Transverse colon (tissue), 4 donors: ENCODE measurements at regions not wholly inside any gene's neighbourhood (a gene's known extent, or its start where the extent isn't known, plus 50 kb on each side); places are given as distances from the start of the nearest gene placed in this dataset.

Source experiments
- POLR2AphosphoS5 ChIP-seq, 3 donors: sonication (generic); formaldehyde crosslinking; IDR thresholded peaks; one replicate each; pipeline ENCODE4 v1.6.1; 2016; ENCODE audit warnings: antibody characterized with exemption in 3 of 3
- TF ChIP-seq, protein P1 (sequence below), 5 experiments: fragments of 200-600 bp in 3 of 5; fragments of 450-650 bp in 2 of 5; sonication (generic) in 3 of 5; IDR thresholded peaks; 1 replicate in 2 of 5; 2 replicates in 3 of 5; pipeline ENCODE4 v1.5.1; 2016 to 2017; ENCODE audit warnings: antibody characterized with exemption in 5 of 5, inconsistent platforms in 3 of 5, mild to moderate bottlenecking in 2 of 5, moderate library complexity in 1 of 5

GRCh38 chr2:35294636-35295263 is 1060.8 kb upstream of the CRIM1 start:
- TF ChIP-seq, protein P1, sequence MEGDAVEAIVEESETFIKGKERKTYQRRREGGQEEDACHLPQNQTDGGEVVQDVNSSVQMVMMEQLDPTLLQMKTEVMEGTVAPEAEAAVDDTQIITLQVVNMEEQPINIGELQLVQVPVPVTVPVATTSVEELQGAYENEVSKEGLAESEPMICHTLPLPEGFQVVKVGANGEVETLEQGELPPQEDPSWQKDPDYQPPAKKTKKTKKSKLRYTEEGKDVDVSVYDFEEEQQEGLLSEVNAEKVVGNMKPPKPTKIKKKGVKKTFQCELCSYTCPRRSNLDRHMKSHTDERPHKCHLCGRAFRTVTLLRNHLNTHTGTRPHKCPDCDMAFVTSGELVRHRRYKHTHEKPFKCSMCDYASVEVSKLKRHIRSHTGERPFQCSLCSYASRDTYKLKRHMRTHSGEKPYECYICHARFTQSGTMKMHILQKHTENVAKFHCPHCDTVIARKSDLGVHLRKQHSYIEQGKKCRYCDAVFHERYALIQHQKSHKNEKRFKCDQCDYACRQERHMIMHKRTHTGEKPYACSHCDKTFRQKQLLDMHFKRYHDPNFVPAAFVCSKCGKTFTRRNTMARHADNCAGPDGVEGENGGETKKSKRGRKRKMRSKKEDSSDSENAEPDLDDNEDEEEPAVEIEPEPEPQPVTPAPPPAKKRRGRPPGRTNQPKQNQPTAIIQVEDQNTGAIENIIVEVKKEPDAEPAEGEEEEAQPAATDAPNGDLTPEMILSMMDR (IDR thresholded peaks at IDR 0.05) = no peak
- no peak for TF ChIP-seq POLR2AphosphoS5 (IDR thresholded peaks at IDR 0.05)
